ENCODE measurements at regions not wholly inside any gene's neighbourhood (a gene's known extent, or its start where the extent isn't known, plus 50 kb on each side); places are given as distances from the start of the nearest gene placed in this dataset.

DNA sequence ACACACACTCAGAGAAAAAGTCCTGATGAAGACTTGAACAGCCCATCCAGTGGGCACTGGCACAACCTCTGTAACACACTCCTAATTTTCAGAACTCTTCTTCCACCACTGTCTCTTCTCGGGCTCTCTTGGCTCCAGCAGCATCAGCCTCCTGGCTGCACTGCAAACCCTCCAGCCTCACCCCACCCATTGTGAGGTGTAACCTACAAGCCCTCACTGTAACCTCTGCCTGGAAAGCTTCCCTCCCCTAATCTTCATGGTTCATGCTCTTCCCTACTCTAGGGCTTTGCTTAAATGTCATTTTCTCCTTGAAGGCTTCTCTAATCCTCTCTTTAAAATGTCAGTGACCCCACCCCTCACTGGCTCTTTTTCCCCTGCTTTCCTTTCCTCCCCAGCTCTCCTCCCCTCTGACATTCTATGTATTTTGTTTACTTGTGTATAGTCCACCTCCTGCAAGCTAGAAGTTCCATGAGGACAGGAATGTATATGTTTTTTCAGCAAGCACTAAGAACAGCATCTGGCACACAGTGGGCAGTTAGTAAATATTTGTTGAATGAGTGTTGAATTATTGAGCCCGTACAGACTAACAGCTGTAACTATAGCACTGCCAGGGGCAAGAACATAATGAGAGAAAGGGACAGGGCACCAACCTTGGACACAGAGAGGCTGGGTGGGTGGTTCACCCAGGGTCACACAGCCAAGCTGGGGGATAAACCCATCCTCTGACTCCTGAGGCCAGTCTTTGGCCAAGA lies 76.4 kb downstream of the ESM1 start:
- no peak overlapping the region for H3K9ac ChIP-seq
- no peak overlapping the region for H2AFZ ChIP-seq (ENCODE audit: low read depth)
- no peaks in the 10 kb centered on the region for H3K27me3 ChIP-seq (ENCODE audit: insufficient read depth)
- H3K36me3 ChIP-seq (replicated peaks in 1 of 2; ENCODE audit: control insufficient read depth in 1 of 2, insufficient read depth in 2 of 2, low read length in 1 of 2), result no peaks in the 10 kb centered on the region
- WGBS (ENCODE audit: low lambda C conversion rate), result 13% methylated on average over 2 of the region's 2 CpGs
- H3F3A ChIP-seq (replicated peaks; ENCODE audit: insufficient read depth), result peaks cover 11% of the 10 kb centered on the region
- TF ChIP-seq TEAD4 (IDR thresholded peaks at IDR 0.05; ENCODE audit: borderline replicate concordance, insufficient read depth), result no peak
- TF ChIP-seq FOSL2 (IDR thresholded peaks at IDR 0.05; ENCODE audit: borderline replicate concordance, low read depth), result no peak
- TF ChIP-seq GATA2 (CRISPR knock-in tag; IDR thresholded peaks at IDR 0.05), result no peak
- no peak for TF ChIP-seq RXRA (IDR thresholded peaks at IDR 0.05; ENCODE audit: borderline replicate concordance, low read depth)
- TF ChIP-seq NRF1 (IDR thresholded peaks at IDR 0.05; ENCODE audit: low read depth, low read length), result no peak
- TF ChIP-seq POLR2AphosphoS5 (IDR thresholded peaks at IDR 0.05; ENCODE audit: low read depth, low read length), result no peak
- TF ChIP-seq EP300 (IDR thresholded peaks at IDR 0.05; ENCODE audit: borderline replicate concordance in 1 of 2, low read depth in 1 of 2, low read length in 1 of 2), result no peak
- TF ChIP-seq FOXM1 (IDR thresholded peaks at IDR 0.05; ENCODE audit: low read depth), result no peak
- TF ChIP-seq ZBTB33 (IDR thresholded peaks at IDR 0.05; ENCODE audit: borderline replicate concordance, low read depth), result no peak
- no peak for TF ChIP-seq MAX (IDR thresholded peaks at IDR 0.05; ENCODE audit: low read depth)
- TF ChIP-seq MEF2A (IDR thresholded peaks at IDR 0.05; ENCODE audit: borderline replicate concordance, low read depth), result no peak
- no peak for TF ChIP-seq ELF1 (IDR thresholded peaks at IDR 0.05)
- TF ChIP-seq, protein P1, sequence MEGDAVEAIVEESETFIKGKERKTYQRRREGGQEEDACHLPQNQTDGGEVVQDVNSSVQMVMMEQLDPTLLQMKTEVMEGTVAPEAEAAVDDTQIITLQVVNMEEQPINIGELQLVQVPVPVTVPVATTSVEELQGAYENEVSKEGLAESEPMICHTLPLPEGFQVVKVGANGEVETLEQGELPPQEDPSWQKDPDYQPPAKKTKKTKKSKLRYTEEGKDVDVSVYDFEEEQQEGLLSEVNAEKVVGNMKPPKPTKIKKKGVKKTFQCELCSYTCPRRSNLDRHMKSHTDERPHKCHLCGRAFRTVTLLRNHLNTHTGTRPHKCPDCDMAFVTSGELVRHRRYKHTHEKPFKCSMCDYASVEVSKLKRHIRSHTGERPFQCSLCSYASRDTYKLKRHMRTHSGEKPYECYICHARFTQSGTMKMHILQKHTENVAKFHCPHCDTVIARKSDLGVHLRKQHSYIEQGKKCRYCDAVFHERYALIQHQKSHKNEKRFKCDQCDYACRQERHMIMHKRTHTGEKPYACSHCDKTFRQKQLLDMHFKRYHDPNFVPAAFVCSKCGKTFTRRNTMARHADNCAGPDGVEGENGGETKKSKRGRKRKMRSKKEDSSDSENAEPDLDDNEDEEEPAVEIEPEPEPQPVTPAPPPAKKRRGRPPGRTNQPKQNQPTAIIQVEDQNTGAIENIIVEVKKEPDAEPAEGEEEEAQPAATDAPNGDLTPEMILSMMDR (IDR thresholded peaks at IDR 0.05), result no peak
- no peak for TF ChIP-seq SIN3A (IDR thresholded peaks at IDR 0.05; ENCODE audit: borderline replicate concordance, low read depth, low read length)
- no peak for TF ChIP-seq CHD2 (IDR thresholded peaks at IDR 0.05; ENCODE audit: low read length, partially characterized antibody)
- no peak for TF ChIP-seq TCF12 (IDR thresholded peaks at IDR 0.05)
- no peak for TF ChIP-seq JUND (IDR thresholded peaks at IDR 0.05)
- TF ChIP-seq, protein P2, sequence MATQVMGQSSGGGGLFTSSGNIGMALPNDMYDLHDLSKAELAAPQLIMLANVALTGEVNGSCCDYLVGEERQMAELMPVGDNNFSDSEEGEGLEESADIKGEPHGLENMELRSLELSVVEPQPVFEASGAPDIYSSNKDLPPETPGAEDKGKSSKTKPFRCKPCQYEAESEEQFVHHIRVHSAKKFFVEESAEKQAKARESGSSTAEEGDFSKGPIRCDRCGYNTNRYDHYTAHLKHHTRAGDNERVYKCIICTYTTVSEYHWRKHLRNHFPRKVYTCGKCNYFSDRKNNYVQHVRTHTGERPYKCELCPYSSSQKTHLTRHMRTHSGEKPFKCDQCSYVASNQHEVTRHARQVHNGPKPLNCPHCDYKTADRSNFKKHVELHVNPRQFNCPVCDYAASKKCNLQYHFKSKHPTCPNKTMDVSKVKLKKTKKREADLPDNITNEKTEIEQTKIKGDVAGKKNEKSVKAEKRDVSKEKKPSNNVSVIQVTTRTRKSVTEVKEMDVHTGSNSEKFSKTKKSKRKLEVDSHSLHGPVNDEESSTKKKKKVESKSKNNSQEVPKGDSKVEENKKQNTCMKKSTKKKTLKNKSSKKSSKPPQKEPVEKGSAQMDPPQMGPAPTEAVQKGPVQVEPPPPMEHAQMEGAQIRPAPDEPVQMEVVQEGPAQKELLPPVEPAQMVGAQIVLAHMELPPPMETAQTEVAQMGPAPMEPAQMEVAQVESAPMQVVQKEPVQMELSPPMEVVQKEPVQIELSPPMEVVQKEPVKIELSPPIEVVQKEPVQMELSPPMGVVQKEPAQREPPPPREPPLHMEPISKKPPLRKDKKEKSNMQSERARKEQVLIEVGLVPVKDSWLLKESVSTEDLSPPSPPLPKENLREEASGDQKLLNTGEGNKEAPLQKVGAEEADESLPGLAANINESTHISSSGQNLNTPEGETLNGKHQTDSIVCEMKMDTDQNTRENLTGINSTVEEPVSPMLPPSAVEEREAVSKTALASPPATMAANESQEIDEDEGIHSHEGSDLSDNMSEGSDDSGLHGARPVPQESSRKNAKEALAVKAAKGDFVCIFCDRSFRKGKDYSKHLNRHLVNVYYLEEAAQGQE (IDR thresholded peaks at IDR 0.05; ENCODE audit: low read depth, low read length), result no peak
- CTCF ChIA-PET, result interaction anchor here (0.8 to 1.4 kb wide), 2 partner anchors 35 to 41 kb away, joined by 3 to 5 read pairs; no protein-coding TSS in a partner anchor
- no peaks in the 10 kb centered on the region for H4K20me1 ChIP-seq (ENCODE audit: insufficient read depth)
- POLR2A ChIA-PET, result no interaction called here
- H3K9me3 ChIP-seq, result no peaks in the 10 kb centered on the region
- H3K79me2 ChIP-seq (ENCODE audit: insufficient read depth), result no peaks in the 10 kb centered on the region
- H3K27ac ChIP-seq (ENCODE audit: low read depth in 2 of 2, low read length in 1 of 2), result no peak overlapping the region
- H3K4me1 ChIP-seq (ENCODE audit: control insufficient read depth in 1 of 2, insufficient read depth in 2 of 2, low read depth in 1 of 2, low read length in 1 of 2), result no peaks in the 10 kb centered on the region
- H3K4me2 ChIP-seq, result no peak overlapping the region
- no peak for DNase-seq
- H3K4me3 ChIP-seq (ENCODE audit: low read depth in 2 of 2, low read length in 1 of 2), result no peak overlapping the region
- no peaks in the 10 kb centered on the region for H3K9me2 ChIP-seq

All from SK-N-SH (cell line).